SHP77 (cell line): ENCODE measurements at regions not wholly inside any gene's neighbourhood (a gene's known extent, or its start where the extent isn't known, plus 50 kb on each side); places are given as distances from the start of the nearest gene placed in this dataset.

Experiments
- DNase-seq, 2 experiments: peaks; one replicate each; lab custom pipeline; 2025; lab: John Stamatoyannopoulos, UW

- no peak for DNase-seq
Observed at GRCh38 chr12:58139894-58140293, 198.5 kb downstream of the ATP23 start.

GRCh38 chr12:58140395-58140794 lies 199.0 kb downstream of the ATP23 start:
- DNase-seq, result no peak

- no peak for DNase-seq
Observed at GRCh38 chr12:58142991-58143390, 201.6 kb downstream of the ATP23 start.

- no peak for DNase-seq
Observed at GRCh38 chr12:58143498-58143995, 202.2 kb downstream of the ATP23 start.

GRCh38 chr12:58148405-58148804 lies 207.0 kb downstream of the ATP23 start:
- no peak for DNase-seq

GRCh38 chr12:58148976-58149375 lies 207.6 kb downstream of the ATP23 start:
- DNase-seq, result no peak

GRCh38 chr12:58154359-58154758 lies 213.0 kb downstream of the ATP23 start:
- DNase-seq, result no peak

GRCh38 chr12:58156697-58157096 lies 215.3 kb downstream of the ATP23 start:
- no peak for DNase-seq

GRCh38 chr12:58159941-58160340 lies 218.6 kb downstream of the ATP23 start:
- DNase-seq, result no peak

- no peak for DNase-seq
Observed at GRCh38 chr12:58161773-58162172, 220.4 kb downstream of the ATP23 start.

GRCh38 chr12:58163021-58163420 lies 221.7 kb downstream of the ATP23 start:
- DNase-seq, result no peak

GRCh38 chr12:58166643-58167042 lies 225.3 kb downstream of the ATP23 start:
- no peak for DNase-seq

GRCh38 chr12:58167622-58168021 lies 226.3 kb downstream of the ATP23 start:
- DNase-seq, result no peak

- no peak for DNase-seq
Observed at GRCh38 chr12:58169826-58170225, 228.5 kb downstream of the ATP23 start.

GRCh38 chr12:58171914-58172313 lies 230.5 kb downstream of the ATP23 start:
- no peak for DNase-seq

GRCh38 chr12:58172433-58173073 lies 231.2 kb downstream of the ATP23 start:
- DNase-seq, result no peak

GRCh38 chr12:58174316-58174715 lies 232.9 kb downstream of the ATP23 start:
- no peak for DNase-seq

- peak; percentile 41 to 65 for DNase-seq
Observed at GRCh38 chr12:58176296-58176869, 235.0 kb downstream of the ATP23 start.

- DNase-seq, result no peak
Observed at GRCh38 chr12:58177366-58177765, 236.0 kb downstream of the ATP23 start.

- no peak for DNase-seq
Observed at GRCh38 chr12:58184212-58184611, 242.8 kb downstream of the ATP23 start.

GRCh38 chr12:58186401-58186800 lies 245.0 kb downstream of the ATP23 start:
- DNase-seq, result no peak

- DNase-seq, result no peak
Observed at GRCh38 chr12:58186914-58187313, 245.5 kb downstream of the ATP23 start.

- DNase-seq, result no peak
Observed at GRCh38 chr12:58189030-58189429, 247.7 kb downstream of the ATP23 start.

- no peak for DNase-seq
Observed at GRCh38 chr12:58189893-58190292, 248.5 kb downstream of the ATP23 start.
